ENCODE measurements at regions not wholly inside any gene's neighbourhood (a gene's known extent, or its start where the extent isn't known, plus 50 kb on each side); places are given as distances from the start of the nearest gene placed in this dataset.
A peak's percentile ranks its signal among the peaks of the same experiment; 100 is the strongest.
"Not testable (repeated sequence)": the region's sequence is repeated elsewhere in the genome, so short reads cannot be mapped to it uniquely, and the experiment has no call there.

DNA sequence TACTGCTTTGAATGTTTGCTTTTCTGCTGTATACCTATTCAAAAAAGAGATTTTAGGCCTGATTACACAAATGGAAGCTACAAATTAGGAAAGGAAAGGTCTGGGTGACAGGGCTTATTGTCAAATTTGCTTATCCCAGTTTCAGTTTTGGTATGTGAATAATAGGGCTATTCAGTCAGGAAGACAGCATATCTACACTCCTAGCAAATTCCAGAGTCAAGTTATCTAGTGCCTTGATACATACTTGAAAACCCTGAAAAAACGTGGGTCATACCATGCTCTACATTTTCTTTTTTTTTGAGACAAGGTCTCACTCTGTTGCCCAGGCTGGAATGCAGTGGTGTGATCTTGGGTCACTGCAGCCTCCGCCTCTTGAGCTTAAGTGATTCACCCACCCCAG lies 59.2 kb upstream of the CCDC180 start:
- not testable (repeated sequence) for DNase-seq

- DNase-seq = no peak
These were observed 63.9 kb upstream of the CCDC180 start for GRCh38 chr9:97243606-97244005.

- not testable (repeated sequence) for DNase-seq
These were observed 66.0 kb upstream of the CCDC180 start for GRCh38 chr9:97241430-97241829.

DNA sequence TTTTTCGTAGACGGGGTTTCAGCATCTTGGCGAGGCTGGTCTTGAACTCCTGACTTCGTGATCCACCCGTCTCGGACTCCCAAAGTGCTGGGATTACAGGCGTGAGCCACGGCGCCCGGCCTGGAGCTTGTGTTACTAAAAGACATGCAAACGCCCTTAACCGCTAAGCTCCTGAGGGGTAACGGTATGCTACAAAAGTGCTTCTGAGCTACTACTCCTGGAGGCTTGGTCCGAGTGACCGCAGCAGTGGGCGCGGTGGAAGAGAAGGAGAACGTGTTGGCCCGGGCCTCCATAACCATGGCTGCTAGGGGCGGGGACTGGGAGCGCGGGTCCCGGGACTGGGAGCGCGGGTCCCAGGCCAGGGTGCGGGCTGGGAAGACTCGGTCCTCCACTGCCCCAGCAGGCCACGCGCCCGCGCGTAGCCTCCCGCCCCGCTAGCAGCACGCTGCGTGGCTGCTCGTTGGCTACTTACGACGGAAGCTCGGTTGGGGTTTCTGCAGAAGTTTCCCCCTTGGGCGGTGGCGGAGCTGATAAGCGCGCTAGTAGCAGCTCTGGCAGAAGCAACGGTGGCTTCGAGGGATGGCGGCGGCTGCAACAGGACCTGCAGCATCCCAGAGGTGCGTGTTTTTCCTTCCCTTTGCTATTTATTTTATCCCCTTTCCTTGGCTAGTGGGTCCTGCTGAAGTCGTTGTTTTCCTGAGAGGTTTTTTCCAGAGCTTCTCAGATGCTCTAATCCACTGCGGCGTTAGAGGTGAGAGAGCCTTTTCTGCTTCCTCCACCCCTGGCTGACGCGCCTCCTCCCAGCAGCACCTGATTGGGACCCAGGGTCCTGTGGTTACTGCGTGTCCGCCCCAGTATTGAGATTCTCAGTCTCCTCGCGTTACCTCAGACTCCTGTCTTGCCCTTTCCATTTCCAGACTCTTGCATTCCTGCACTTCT lies 69.2 kb upstream of the CCDC180 start:
- DNase-seq = peak; percentile 89

DNA sequence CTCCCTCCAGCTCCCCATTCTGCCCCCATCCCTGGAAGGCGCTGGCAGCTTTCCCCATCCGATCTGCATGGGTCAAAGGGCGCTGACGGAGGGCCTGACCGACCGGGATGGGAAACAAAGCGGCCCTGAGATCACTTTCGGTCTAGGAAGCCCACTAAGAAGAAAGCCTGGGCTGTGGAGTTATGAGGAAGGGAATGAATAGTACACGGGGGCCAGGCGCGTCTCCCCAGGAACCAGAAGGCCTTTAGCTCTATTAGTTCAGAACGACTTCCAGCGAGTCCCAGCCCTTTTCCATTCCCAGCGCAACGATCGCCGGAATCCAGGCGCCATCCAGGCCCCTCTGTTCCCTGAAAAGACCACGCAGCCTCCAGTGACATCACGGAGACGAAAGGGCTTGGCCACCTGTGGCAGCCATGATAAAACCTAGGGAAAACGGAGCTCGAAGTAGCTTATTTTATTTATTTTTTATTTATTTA lies 70.1 kb upstream of the CCDC180 start:
- peak; percentile 53 for DNase-seq

DNA sequence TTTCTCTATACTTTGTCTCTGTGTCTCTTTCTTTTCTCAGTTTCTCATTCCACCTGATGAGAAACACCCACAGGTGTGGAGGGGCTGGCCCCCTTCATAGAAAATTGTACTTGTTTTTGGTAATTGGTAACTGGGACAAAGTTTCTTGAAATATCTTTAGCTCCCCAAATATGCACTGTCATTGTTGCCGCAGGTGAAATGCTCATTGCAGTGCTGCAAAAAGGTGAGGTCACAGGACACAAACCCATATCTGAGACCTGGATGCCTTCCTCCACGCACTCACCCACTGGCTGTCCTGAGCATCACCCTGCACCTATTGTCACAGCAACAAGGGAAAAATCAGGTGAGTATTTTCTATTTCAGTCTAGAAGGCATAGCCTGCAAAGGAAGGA lies 74.5 kb upstream of the CCDC180 start:
- DNase-seq = not testable (repeated sequence)

GRCh38 chr9:97232060-97233008 lies 75.1 kb upstream of the CCDC180 start:
- not testable (repeated sequence) for DNase-seq

DNA sequence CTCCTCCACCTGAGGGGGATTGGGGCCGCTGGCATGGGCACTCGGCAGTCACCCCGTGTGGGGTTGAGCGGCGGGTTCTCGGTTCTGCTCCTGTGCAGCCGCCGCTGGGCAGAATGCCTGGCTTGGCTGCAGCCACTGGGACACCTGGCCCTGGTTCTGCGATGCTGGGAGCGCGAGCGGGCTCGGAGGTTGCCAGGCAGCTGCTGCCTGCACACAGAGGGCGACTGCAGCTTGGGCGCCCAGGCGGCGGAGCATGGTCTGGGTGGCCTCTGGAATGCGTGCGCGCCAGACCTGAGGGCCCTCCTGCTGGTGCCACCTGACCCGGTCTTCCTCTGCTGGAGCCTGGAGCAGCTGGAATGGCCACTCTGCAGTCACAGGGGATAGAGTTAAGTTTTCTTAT lies 85.1 kb upstream of the CCDC180 start:
- peak; percentile 32 for DNase-seq

DNA sequence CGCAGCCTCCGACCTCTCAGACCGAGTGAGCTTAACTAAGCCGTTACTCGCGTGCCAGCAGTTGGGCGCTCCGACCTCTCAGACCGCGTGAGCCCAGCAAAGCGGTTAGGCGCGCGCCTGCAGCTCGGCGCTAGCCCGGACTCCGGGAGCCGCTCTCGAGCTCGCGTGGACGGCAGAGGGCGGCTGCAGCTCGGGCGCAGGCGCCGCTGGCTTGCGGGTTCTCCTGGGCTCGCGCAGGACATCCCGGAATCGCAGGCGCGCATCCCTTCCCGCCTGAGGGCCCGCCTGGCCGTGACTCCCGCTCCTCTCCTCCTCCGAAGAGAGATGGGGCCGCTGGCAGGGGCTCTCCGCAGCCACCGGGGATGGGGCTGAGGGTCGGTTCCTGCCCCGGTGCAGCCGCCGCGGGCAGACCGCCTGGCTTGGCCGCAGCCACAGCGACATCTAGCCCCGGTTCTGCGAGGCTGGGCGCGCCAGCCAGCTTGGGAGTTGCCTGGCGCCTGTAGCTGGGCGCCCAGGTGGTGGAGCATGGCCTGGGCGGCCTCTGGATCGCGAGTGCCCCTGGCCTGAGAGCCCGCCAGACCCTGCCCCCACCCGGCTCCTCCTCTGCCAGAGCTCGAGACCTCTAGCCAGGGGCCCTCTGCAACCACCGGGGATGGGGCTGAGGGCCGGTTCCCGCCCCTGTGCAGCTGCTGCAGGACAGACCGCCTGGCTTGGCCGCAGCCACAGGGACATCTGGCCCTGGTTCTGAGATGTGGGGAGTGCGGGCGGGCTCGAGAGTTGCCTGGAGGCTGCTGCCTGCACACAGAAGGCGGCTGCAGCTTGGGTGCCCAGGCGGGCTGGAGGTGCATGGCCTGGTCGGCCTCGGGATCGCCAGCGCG lies 85.7 kb upstream of the CCDC180 start:
- peak; percentile 83 for DNase-seq

DNA sequence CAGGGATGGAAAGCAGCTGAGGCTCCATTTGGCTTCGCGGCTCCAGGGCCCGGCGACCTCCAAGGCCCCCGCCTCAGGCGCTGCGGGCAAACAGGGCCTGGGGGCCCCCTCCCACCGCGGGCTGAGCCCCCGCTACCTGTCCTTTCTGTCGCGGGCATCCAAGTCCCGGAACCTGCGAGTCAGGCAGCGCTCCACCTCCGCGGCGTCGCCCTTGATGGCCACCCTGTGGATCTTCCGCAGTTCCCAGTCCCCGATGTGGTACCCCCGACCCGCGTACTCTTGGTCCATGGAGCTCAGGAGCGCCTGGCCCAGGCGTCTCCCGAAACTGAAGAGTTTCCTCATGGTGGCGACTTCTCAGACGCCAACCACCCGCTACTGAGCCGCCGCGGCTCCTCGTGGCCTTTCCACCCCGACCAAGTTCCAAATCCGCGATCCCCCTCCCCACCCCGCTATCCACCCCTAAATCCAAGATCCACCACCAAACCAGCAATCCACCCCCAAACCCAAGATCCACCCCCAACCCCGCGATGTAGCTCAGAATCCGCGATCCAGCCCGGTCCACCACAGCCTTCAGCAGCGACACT lies 86.5 kb upstream of the CCDC180 start:
- no peak for DNase-seq

- not testable (repeated sequence) for DNase-seq
These were observed 87.1 kb upstream of the CCDC180 start for GRCh38 chr9:97220396-97220795.

GRCh38 chr9:97219443-97220140 lies 87.9 kb upstream of the CCDC180 start:
- DNase-seq = not testable (repeated sequence)

- DNase-seq = not testable (repeated sequence)
These were observed 92.3 kb upstream of the CCDC180 start for GRCh38 chr9:97215127-97215526.

DNA sequence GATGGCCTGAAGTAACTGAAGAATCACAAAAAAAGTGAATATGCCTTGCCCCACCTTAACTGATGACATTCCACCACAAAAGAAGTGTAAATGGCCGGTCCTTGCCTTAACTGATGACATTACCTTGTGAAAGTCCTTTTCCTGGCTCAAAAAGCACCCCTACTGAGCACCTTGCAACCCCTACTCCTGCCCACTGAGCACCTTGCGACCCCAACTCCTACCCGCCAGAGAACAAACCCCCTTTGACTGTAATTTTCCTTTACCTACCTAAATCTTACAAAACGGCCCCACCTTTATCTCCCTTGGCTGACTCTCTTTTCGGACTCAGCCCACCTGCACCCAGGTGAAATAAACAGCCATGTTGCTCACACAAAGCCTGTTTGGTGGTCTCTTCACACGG lies 92.9 kb upstream of the CCDC180 start:
- DNase-seq = not testable (repeated sequence)

DNA sequence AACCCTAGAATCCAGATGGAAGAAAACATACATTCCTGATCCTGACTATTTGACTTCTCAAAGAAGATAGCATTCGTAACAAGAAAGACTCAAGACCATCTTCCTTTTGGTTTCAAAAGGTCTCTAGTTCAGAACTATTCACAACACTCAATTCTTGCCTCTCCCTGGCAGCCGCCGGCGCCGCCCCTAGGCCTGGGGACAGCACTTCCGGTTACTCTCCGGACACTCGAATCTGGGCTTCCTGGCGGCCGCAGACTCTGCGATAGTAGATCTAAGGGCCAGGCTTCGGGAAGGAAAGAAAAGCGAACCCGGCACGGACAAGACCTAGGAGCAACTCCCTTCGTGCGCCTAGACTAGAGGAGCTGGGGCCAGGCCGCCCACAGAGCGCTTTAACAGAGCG lies 107.8 kb upstream of the CCDC180 start:
- not testable (repeated sequence) for DNase-seq

GRCh38 chr9:97193767-97194166 lies 113.7 kb upstream of the CCDC180 start:
- not testable (repeated sequence) for DNase-seq

DNA sequence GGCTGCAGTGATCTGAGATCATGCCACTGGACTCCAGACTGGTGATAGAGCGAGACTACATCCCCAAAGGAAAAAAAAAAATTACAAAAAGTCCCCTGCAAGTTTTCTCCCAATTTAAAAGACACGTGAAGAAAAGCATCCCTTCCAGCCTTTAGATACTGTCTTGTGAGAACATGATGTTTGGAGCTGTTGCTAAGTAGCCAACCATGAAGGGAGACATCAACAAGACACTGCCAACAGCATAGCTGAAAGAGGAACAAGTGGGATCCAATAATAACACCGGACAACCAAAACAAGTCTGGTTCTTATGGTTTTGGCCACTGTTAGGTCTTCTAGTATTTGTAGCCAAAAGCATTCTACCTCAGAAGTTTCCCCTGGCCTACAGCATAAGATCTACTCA lies 118.9 kb upstream of the CCDC180 start:
- DNase-seq = no peak

DNA sequence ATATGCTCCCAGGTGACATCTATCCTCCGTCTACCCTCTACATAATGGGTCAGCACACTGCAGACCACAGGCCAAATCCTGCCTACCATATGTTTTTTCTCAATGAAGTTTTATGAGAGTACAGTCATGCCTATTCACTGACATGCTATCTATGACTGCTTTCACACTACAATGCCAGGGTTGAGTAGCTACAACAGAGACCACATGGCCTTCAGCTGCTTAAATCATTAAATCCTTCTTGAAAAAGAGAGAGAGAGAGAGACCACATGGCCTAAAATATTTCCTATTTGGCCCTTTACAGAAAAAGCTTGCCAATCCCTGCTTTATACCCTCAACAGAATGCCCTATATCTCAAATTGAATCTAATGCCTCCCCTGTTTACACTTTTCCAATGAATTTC lies 119.8 kb upstream of the CCDC180 start:
- not testable (repeated sequence) for DNase-seq

DNA sequence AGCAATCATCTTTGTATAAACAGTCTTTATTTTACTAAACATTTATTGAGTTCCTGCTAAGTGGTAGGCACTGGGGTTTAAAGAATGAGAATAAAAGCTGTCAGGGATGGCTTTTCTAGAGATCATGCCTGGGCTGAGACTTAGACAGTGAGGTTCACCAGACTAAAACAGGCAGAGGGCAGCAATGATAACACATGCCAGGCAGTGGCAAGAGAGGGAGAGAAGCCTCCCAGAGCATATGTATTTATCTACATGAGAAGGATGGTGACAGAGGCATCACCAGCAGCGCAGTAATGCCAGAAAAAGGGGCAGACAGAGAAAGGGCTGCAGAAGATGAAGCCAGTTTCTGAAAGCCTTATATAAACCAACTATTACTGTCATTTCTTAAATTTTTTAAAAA lies 121.0 kb upstream of the CCDC180 start:
- DNase-seq = no peak

DNA sequence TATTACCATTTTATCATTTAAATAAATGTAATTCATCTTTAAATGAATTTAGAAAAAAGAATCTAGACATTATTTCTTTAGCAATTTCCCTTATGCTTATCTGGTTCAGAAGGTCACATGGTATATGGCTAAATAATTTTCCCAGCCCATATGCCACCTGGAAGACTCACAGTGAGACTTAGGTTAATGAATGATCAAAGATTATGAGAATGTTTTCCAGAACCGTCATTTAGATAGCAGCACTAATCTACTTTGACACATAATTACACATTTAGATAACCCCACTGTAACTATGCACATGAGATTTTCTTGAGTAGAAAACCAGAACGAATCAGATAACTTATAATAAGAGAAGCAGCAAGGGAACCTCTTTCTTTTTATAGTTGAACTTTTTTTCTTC lies 124.9 kb upstream of the CCDC180 start:
- not testable (repeated sequence) for DNase-seq

DNA sequence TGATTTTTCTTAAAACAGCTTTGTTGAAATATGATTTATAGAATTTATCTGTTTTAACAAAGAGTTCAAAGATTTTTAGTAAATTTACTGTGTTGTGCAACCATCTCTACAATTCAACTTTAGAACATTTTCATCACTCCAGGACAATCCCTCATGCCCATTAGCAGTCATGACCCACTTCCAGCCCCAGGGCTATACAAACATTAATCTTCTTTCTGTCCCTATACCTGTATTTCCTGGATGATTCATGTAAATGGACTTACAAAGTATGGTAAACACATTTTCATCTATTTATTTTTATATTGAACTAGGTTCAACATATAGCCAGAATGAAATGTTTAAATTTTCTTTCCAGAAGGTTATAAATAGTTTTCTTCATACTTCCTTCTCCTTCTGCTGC lies 127.8 kb upstream of the CCDC180 start:
- no peak for DNase-seq

Measured in left hindlimb (tissue), 1 donor.